MM.1S (cell line): ENCODE measurements at regions not wholly inside any gene's neighbourhood (a gene's known extent, or its start where the extent isn't known, plus 50 kb on each side); places are given as distances from the start of the nearest gene placed in this dataset.

Source experiments
- EZH2phosphoT487 ChIP-seq: fragments of 300-600 bp; sonication (generic); IDR thresholded peaks from 2 replicates; pipeline ENCODE4 v1.6.1; 2018; ENCODE audit warnings: antibody characterized with exemption, low read length
- TF ChIP-seq, protein P1 (sequence below): fragments of 300-600 bp; sonication (generic); IDR thresholded peaks from 2 replicates; pipeline ENCODE4 v1.5.1; 2016; ENCODE audit warnings: antibody characterized with exemption, low read length, mixed read lengths

DNA sequence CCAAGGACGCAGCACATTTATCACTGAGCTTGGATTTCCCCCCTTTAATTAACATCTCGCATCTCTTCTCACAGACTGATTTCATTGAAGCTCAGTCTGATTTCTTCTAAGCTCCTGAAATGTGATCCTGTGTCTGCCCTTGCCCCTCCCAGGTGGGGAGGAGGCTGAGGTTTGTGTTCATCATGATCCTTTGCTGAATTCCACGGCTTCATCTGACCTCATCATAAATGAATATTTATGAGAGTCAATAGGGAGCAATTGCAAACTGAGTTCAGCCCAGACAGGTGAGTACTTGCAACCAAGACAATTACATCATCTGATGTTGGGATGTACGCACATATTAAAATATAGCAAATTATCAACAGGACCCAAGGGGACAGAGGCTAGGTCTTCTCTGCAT is 72.4 kb downstream of the MAP1LC3B2 start:
- TF ChIP-seq, protein P1, sequence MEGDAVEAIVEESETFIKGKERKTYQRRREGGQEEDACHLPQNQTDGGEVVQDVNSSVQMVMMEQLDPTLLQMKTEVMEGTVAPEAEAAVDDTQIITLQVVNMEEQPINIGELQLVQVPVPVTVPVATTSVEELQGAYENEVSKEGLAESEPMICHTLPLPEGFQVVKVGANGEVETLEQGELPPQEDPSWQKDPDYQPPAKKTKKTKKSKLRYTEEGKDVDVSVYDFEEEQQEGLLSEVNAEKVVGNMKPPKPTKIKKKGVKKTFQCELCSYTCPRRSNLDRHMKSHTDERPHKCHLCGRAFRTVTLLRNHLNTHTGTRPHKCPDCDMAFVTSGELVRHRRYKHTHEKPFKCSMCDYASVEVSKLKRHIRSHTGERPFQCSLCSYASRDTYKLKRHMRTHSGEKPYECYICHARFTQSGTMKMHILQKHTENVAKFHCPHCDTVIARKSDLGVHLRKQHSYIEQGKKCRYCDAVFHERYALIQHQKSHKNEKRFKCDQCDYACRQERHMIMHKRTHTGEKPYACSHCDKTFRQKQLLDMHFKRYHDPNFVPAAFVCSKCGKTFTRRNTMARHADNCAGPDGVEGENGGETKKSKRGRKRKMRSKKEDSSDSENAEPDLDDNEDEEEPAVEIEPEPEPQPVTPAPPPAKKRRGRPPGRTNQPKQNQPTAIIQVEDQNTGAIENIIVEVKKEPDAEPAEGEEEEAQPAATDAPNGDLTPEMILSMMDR, result no peak
- TF ChIP-seq EZH2phosphoT487, result no peak
